H9 (cell line): ENCODE measurements at regions not wholly inside any gene's neighbourhood (a gene's known extent, or its start where the extent isn't known, plus 50 kb on each side); places are given as distances from the start of the nearest gene placed in this dataset.

Source experiments
- DNase-seq: peaks from one replicate; pipeline ENCODE4 v3.0.0-alpha.2; 2017
- H2AFZ ChIP-seq: one replicate; pipeline ENCODE4 v1.6.1; 2013; ENCODE audit warnings: mild to moderate bottlenecking, low read length, control low read depth, moderate library complexity
- H2AK5ac ChIP-seq: 2 replicates; pipeline ENCODE4 v1.6.1; 2013; ENCODE audit warnings: low read length, control low read depth, mixed read lengths; ENCODE audit not compliant: insufficient read length
- H2BK120ac ChIP-seq: one replicate; pipeline ENCODE4 v1.6.1; 2013; ENCODE audit warnings: low read depth, mild to moderate bottlenecking, low read length, control low read depth, inconsistent platforms; ENCODE audit not compliant: poor library complexity, severe bottlenecking
- H2BK12ac ChIP-seq: 2 replicates; pipeline ENCODE4 v1.6.1; 2013; ENCODE audit warnings: low read length, control low read depth, mixed read lengths, low read depth; ENCODE audit not compliant: insufficient read length
- H2BK15ac ChIP-seq: 2 replicates; pipeline ENCODE4 v1.6.1; 2013; ENCODE audit warnings: low read depth, low read length, control low read depth
- H2BK20ac ChIP-seq: one replicate; pipeline ENCODE4 v1.6.1; 2013; ENCODE audit warnings: low read depth, mild to moderate bottlenecking, low read length, control low read depth, inconsistent platforms; ENCODE audit not compliant: poor library complexity, severe bottlenecking
- H2BK5ac ChIP-seq: 2 replicates; pipeline ENCODE4 v1.6.1; 2013; ENCODE audit warnings: low read length, control low read depth, mixed read lengths; ENCODE audit not compliant: insufficient read length
- H3K14ac ChIP-seq: 2 replicates; pipeline ENCODE4 v1.6.1; 2013; ENCODE audit warnings: low read length, control low read depth; ENCODE audit not compliant: insufficient read depth
- H3K18ac ChIP-seq: 2 replicates; pipeline ENCODE4 v1.6.1; 2013; ENCODE audit warnings: low read depth, mild to moderate bottlenecking, mixed read lengths, low read length, control low read depth; ENCODE audit not compliant: insufficient read length
- H3K23ac ChIP-seq: 2 replicates; pipeline ENCODE4 v1.6.1; 2013; ENCODE audit warnings: low read length, control low read depth, mixed read lengths, low read depth; ENCODE audit not compliant: insufficient read length
- H3K23me2 ChIP-seq: 2 replicates; pipeline ENCODE4 v1.6.1; 2013; ENCODE audit warnings: low read depth, mild to moderate bottlenecking, mixed read lengths, low read length, control low read depth; ENCODE audit not compliant: insufficient read length, poor library complexity, severe bottlenecking
- H3K27ac ChIP-seq: 2 replicates; pipeline ENCODE4 v1.5.1; 2013; ENCODE audit warnings: low read length, control low read depth, mixed read lengths, low read depth; ENCODE audit not compliant: insufficient read length
- H3K27me3 ChIP-seq: 2 replicates; pipeline ENCODE4 v1.6.1; 2013; ENCODE audit warnings: low read length, control low read depth, inconsistent platforms; ENCODE audit not compliant: insufficient read depth
- H3K4ac ChIP-seq: 2 replicates; pipeline ENCODE4 v1.6.1; 2013; ENCODE audit warnings: low read depth, mild to moderate bottlenecking, control low read depth, inconsistent platforms, low read length, moderate library complexity
- H3K4me1 ChIP-seq: 2 replicates; pipeline ENCODE4 v1.6.1; 2013; ENCODE audit warnings: low read length, control low read depth, inconsistent platforms; ENCODE audit not compliant: insufficient read depth
- H3K4me2 ChIP-seq: 2 replicates; pipeline ENCODE4 v1.6.1; 2013; ENCODE audit warnings: low read length, control low read depth, mixed read lengths; ENCODE audit not compliant: insufficient read length, insufficient read depth
- H3K56ac ChIP-seq: 2 replicates; pipeline ENCODE4 v1.6.1; 2013; ENCODE audit warnings: low read depth, mild to moderate bottlenecking, mixed read lengths, low read length, control low read depth; ENCODE audit not compliant: insufficient read length
- H3K79me1 ChIP-seq: 2 replicates; pipeline ENCODE4 v1.6.1; 2013; ENCODE audit warnings: low read depth, mild to moderate bottlenecking, moderate library complexity, low read length, control low read depth, inconsistent platforms; ENCODE audit not compliant: insufficient read depth, poor library complexity, severe bottlenecking
- H3K79me2 ChIP-seq: 2 replicates; pipeline ENCODE4 v1.6.1; 2013; ENCODE audit warnings: low read length, control low read depth, inconsistent platforms; ENCODE audit not compliant: insufficient read depth
- H3K9ac ChIP-seq: 2 replicates; pipeline ENCODE4 v1.6.1; 2013; ENCODE audit warnings: low read length, control low read depth, mixed read lengths; ENCODE audit not compliant: insufficient read length; ENCODE audit errors: extremely low read depth
- H3K9me3 ChIP-seq: one replicate; pipeline ENCODE4 v1.6.1; 2013; ENCODE audit warnings: low read depth, low read length, inconsistent platforms; ENCODE audit not compliant: control insufficient read depth
- H3T11ph ChIP-seq: one replicate; pipeline ENCODE4 v1.6.1; 2013; ENCODE audit warnings: mild to moderate bottlenecking, low read length, control low read depth, inconsistent platforms
- H4K20me1 ChIP-seq: one replicate; pipeline ENCODE4 v1.6.1; 2013; ENCODE audit not compliant: control insufficient read depth, insufficient read length, insufficient read depth
- H4K5ac ChIP-seq: 2 replicates; pipeline ENCODE4 v1.6.1; 2013; ENCODE audit warnings: low read depth, mild to moderate bottlenecking, mixed read lengths, low read length, control low read depth; ENCODE audit not compliant: insufficient read length
- H4K8ac ChIP-seq: replicated peaks from 2 replicates; pipeline ENCODE4 v1.6.1; 2013; ENCODE audit warnings: low read length, control low read depth, mixed read lengths, low read depth; ENCODE audit not compliant: insufficient read length
- H4K91ac ChIP-seq: 2 replicates; pipeline ENCODE4 v1.6.1; 2013; ENCODE audit warnings: low read depth, mild to moderate bottlenecking, moderate library complexity, mixed read lengths, low read length, control low read depth; ENCODE audit not compliant: insufficient read length
- H3K27ac Mint-ChIP-seq, 3 experiments: 2 replicates in 2 of 3; 3 replicates in 1 of 3; pipeline ENCODE4 v1.8.0; 2020 to 2021; ENCODE audit warnings: mixed read lengths in 3 of 3, mild to moderate bottlenecking in 1 of 3, moderate library complexity in 1 of 3
- H3K27me3 Mint-ChIP-seq: 2 replicates; pipeline ENCODE4 v1.8.0; 2021; ENCODE audit warnings: low read depth, mild to moderate bottlenecking, moderate library complexity, mixed read lengths
- H3K36me3 Mint-ChIP-seq, 3 experiments: 2 replicates in 2 of 3; 3 replicates in 1 of 3; pipeline ENCODE4 v1.8.0; 2020 to 2021; ENCODE audit warnings: low read depth in 3 of 3, mixed read lengths in 3 of 3; ENCODE audit not compliant: insufficient read depth in 1 of 3
- H3K4me1 Mint-ChIP-seq, 2 experiments: 2 replicates each; pipeline ENCODE4 v1.8.0; 2020; ENCODE audit warnings: mixed read lengths in 2 of 2
- H3K4me3 Mint-ChIP-seq, 2 experiments: 2 replicates in 1 of 2; 3 replicates in 1 of 2; pipeline ENCODE4 v1.8.0; 2020 to 2021; ENCODE audit warnings: mild to moderate bottlenecking in 2 of 2, mixed read lengths in 2 of 2, moderate library complexity in 1 of 2
- H3K9me3 Mint-ChIP-seq, 2 experiments: 2 replicates in 1 of 2; 3 replicates in 1 of 2; pipeline ENCODE4 v1.8.0; 2020; ENCODE audit warnings: mild to moderate bottlenecking in 2 of 2, mixed read lengths in 2 of 2, moderate library complexity in 1 of 2
- CTCF ChIP-seq: fragments of 200-600 bp; sonication (generic); conservative IDR thresholded peaks from 3 replicates; pipeline ENCODE4 v1.8.0; 2021; ENCODE audit warnings: antibody characterized with exemption, mild to moderate bottlenecking
- WGBS: extraction: QIAGEN DNeasy Blood & Tissue Kit; methylation state at CpG from one replicate; pipeline ENCODE4 v1.1.7; 2013; ENCODE audit warnings: missing lambda C conversion rate, low lambda C conversion rate, mixed read lengths; ENCODE audit not compliant: insufficient read length; ENCODE audit errors: extremely low coverage; 5-methylcytosine and 5-hydroxymethylcytosine counted together

- Histone ChIP-seq H3K56ac (no peak overlapping the region), H3K4ac (no peak overlapping the region), H3K79me2 (no peaks in the 10 kb centered on the region), H4K20me1 (no peaks in the 10 kb centered on the region), H2BK5ac (no peak overlapping the region), H4K8ac (no peak overlapping the region), H2BK20ac (no peak overlapping the region), H3T11ph (no peak overlapping the region), H3K23ac (no peak overlapping the region), H3K4me1 (no peaks in the 10 kb centered on the region), H4K91ac (no peak overlapping the region), H2BK120ac (no peak overlapping the region), H4K5ac (no peak overlapping the region), H3K23me2 (no peaks in the 10 kb centered on the region), H3K79me1 (no peaks in the 10 kb centered on the region), H3K9me3 (no peaks in the 10 kb centered on the region), H2BK12ac (no peak overlapping the region), H2BK15ac (no peak overlapping the region), H3K27ac (no peak overlapping the region), H3K14ac (no peak overlapping the region), H3K27me3 (no peaks in the 10 kb centered on the region), H3K18ac (no peak overlapping the region), H3K9ac (no peak overlapping the region), H2AK5ac (no peak overlapping the region), H2AFZ (no peak overlapping the region), H3K4me2 (no peak overlapping the region)
- no peak for DNase-seq
- WGBS, result no CpG with 5 or more reads among the region's 1 CpG
- H3K9me3 Mint-ChIP-seq, result no peaks in the 10 kb centered on the region
- no peaks in the 10 kb centered on the region for H3K27me3 Mint-ChIP-seq
- TF ChIP-seq CTCF, result no peak
- no peaks in the 10 kb centered on the region for H3K36me3 Mint-ChIP-seq
- H3K27ac Mint-ChIP-seq, result no peak overlapping the region
- H3K4me1 Mint-ChIP-seq, result peaks cover 6 to 12% of the 10 kb centered on the region in 2 experiments
- H3K4me3 Mint-ChIP-seq, result no peak overlapping the region
These were observed 93.3 kb downstream of the YIPF7 start for GRCh38 chr4:44558031-44558605.
